ENCODE measurements at regions not wholly inside any gene's neighbourhood (a gene's known extent, or its start where the extent isn't known, plus 50 kb on each side); places are given as distances from the start of the nearest gene placed in this dataset.
"Not testable (repeated sequence)": the region's sequence is repeated elsewhere in the genome, so short reads cannot be mapped to it uniquely, and the experiment has no call there.

- TF ChIP-seq CTCF (IDR thresholded peaks at IDR 0.05; ENCODE audit: insufficient read depth, low read length, missing control alignments), result no peak
- CTCF ChIA-PET, result no interaction called here
- no peak overlapping the region for H3K4me3 ChIP-seq (ENCODE audit: low read depth, low read length)
- DNase-seq (ENCODE audit: low read depth, low spot score), result no peak
- POLR2A ChIA-PET, result no interaction called here
Measured at GRCh38 chrX:77114501-77114900, 332.7 kb upstream of the FGF16 start.

- no peak for TF ChIP-seq CTCF (IDR thresholded peaks at IDR 0.05; ENCODE audit: insufficient read depth, low read length, missing control alignments)
- CTCF ChIA-PET, result no interaction called here
- POLR2A ChIA-PET, result no interaction called here
- no peak overlapping the region for H3K4me3 ChIP-seq (ENCODE audit: low read depth, low read length)
- no peak for DNase-seq (ENCODE audit: low read depth, low spot score)
Measured at GRCh38 chrX:77118686-77119085, 328.5 kb upstream of the FGF16 start.

- CTCF ChIA-PET, result no interaction called here
- POLR2A ChIA-PET, result no interaction called here
- TF ChIP-seq CTCF (IDR thresholded peaks at IDR 0.05; ENCODE audit: insufficient read depth, low read length, missing control alignments), result no peak
- H3K4me3 ChIP-seq (ENCODE audit: low read depth, low read length), result no peak overlapping the region
- no peak for DNase-seq (ENCODE audit: low read depth, low spot score)
Measured at GRCh38 chrX:77119706-77120105, 327.5 kb upstream of the FGF16 start.

GRCh38 chrX:77123917-77124316 is 323.3 kb upstream of the FGF16 start:
- DNase-seq (ENCODE audit: low read depth, low spot score); POLR2A ChIA-PET; H3K4me3 ChIP-seq (ENCODE audit: low read depth, low read length); CTCF ChIA-PET: not testable (repeated sequence)

- POLR2A ChIA-PET; DNase-seq (ENCODE audit: low read depth, low spot score); H3K4me3 ChIP-seq (ENCODE audit: low read depth, low read length); CTCF ChIA-PET: not testable (repeated sequence)
Measured at GRCh38 chrX:77127571-77127970, 319.6 kb upstream of the FGF16 start.

GRCh38 chrX:77143907-77144306 is 303.3 kb upstream of the FGF16 start:
- POLR2A ChIA-PET, result no interaction called here
- no peak overlapping the region for H3K4me3 ChIP-seq (ENCODE audit: low read depth, low read length)
- CTCF ChIA-PET, result no interaction called here
- DNase-seq (ENCODE audit: low read depth, low spot score), result no peak
- TF ChIP-seq CTCF (IDR thresholded peaks at IDR 0.05; ENCODE audit: insufficient read depth, low read length, missing control alignments), result no peak

- peak; percentile 39 for TF ChIP-seq CTCF (IDR thresholded peaks at IDR 0.05; ENCODE audit: insufficient read depth, low read length, missing control alignments)
- no peak for DNase-seq (ENCODE audit: low read depth, low spot score)
- POLR2A ChIA-PET, result no interaction called here
- CTCF ChIA-PET, result no interaction called here
- no peak overlapping the region for H3K4me3 ChIP-seq (ENCODE audit: low read depth, low read length)
Measured at GRCh38 chrX:77160301-77160700, 286.9 kb upstream of the FGF16 start.

- no peak overlapping the region for H3K4me3 ChIP-seq (ENCODE audit: low read depth, low read length)
- ChIA-PET CTCF (no interaction called here), POLR2A (no interaction called here)
- no peak for DNase-seq (ENCODE audit: low read depth, low spot score)
- no peak for TF ChIP-seq CTCF (IDR thresholded peaks at IDR 0.05; ENCODE audit: insufficient read depth, low read length, missing control alignments)
Measured at GRCh38 chrX:77162777-77163176, 284.4 kb upstream of the FGF16 start.

Measured in AG04449 (cell line).